GM18868 (cell line): ENCODE measurements at regions not wholly inside any gene's neighbourhood (a gene's known extent, or its start where the extent isn't known, plus 50 kb on each side); places are given as distances from the start of the nearest gene placed in this dataset.

Experiments used
- ATAC-seq: cut with Tn5 transposase; IDR thresholded peaks from one replicate; pipeline ENCODE4 v1.9.1; 2021; ENCODE audit warnings: mild to moderate bottlenecking, moderate library complexity; ENCODE audit not compliant: unreplicated experiment

DNA sequence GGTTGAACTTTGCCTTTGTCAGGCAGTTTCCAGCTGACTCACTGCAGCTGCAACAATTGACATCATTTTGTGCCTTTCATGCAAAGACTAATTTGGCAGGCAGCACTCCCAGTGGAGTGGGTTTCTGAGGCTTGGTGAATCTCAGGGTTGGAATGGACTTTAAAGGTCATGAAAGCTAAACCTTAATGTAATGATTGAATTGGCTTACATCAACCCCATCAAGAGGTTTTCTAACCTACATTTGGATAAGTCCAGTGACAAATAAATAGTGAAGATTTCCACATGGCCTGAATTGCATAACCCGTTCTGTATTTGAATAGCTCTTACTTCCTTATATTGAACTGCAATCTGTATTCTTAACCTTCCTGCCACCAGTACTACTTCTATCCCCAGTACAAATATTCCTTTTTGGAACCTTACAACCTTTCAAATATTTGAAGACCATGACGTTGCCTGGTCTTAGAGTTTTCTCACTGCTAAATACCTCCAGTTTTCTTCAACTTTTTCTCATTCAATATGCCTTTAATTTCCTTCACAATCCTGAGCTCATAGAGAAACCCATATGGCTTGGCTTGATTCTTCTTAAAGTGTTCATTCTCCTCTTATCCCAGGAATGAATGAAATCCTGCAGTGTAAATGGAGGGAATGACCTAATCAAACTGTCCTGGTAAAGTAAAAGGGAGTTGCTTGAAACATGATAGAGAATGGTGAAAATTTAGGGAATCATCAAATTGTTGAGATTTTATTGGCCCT lies 168.1 kb upstream of the NOVA1 start:
- no peak for ATAC-seq

DNA sequence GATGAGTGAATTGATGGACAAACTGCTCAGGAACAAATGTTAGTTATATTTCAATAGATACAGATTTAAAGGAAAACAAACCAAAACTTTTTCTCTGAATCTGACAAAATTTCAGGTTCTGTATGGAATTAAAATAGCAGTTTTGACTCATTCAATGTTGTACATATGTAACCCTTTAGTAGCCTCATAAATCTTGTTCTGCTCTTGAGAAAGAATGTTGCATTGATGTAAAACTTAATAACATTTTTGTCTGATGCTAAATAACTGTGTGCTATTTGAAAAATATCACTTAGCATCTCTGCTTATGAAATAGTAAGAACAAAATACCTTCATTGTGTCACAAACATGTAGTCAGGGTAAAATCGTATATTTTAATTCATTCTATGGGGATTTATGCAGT lies 168.9 kb upstream of the NOVA1 start:
- ATAC-seq, result no peak

DNA sequence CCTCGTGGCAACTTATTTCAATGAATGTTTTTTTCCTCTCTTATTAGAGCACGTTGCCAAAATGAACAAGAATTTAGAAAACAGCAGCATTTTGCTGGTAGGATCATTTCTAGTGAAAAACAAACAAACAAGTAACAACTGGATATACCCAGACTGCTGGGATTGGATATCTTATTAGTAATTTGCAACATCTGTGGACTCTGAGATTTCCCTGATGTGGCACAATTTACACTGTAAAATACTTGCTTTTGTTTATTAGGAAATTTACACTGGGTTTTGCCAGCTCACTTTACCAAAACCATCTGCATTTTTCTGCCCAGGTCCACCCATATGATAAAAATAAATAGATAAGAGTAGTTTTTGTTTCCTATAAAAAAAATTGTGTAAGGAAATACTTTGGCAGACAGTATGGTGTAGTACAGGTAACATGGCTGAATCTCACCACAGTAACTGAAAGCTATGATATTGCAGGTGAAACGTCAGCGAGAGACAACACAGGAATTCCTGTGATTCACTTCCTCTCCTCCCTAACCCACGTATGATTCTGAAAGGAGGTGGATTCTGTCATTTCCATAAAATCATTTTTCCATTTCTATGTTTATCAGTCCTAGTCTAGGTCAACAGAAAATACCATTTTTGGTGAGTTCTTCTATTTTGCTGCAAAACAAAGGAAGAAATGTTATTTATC lies 176.2 kb upstream of the NOVA1 start:
- no peak for ATAC-seq

DNA sequence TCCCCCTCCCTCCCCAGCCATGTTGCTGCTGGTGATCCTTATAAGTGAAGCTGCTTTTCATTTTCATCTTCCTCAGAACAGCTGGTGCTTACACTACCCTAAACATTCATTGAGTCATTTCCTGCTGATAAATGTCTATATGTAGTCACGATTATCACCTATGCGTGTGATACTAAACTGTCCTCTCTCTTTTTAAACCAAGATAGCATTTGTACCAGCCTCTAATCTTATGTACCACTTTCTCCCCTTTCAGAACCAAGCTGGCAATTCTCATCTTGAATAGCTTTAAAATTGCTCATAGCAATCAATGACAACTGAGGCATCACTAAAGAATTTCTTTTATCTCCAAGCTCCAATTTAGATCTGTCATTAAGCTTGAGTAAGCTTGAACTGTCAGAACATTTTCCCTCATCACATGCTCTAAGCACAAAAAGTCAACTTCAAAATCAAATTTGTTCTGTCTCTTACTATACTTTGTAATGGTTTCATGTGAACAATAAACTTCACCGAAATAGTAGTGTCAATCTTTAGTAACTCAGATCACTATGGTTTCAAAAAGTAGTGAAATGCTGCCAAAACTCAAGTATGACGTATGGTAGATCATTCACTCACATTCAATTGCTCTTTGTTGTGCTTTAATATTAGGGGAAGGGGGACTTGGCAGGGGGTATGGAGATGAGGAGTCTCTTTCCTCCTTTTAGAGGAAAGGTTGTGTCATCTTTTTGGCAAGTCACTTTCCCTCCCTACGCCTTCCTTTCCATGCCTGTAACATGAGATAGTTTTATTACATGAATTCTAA lies 178.1 kb upstream of the NOVA1 start:
- no peak for ATAC-seq

DNA sequence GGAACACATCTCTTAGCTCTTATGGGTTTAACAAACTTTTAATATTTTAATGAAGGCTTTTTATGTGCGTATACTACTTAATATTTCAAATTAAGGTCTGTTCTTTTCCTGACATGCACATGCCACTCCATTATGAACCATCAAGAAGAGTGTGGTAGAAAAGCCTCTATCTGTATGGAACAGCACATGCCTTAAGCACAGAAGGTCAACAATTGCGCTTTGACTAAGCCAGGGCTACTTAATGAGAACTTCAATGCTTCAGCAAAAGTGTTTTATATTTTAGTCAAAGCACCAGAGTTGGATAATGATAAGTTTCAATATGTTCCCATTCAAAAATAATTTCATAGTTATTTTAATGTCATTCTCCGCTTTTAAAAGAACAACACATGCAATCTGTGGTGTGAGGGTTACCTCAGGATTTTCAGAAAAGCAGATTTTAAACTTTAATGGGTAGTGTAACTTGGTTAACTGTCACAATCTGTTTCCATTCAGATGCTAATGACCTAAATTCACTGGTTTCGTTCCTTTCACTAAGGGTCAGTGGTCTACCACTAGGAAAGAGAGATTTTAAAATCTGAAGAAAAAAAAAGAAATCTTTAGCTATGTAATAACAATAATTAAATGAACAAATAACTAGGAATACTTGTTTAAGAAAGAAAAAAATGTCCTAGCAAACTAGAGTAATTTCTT lies 193.4 kb upstream of the NOVA1 start:
- no peak for ATAC-seq

DNA sequence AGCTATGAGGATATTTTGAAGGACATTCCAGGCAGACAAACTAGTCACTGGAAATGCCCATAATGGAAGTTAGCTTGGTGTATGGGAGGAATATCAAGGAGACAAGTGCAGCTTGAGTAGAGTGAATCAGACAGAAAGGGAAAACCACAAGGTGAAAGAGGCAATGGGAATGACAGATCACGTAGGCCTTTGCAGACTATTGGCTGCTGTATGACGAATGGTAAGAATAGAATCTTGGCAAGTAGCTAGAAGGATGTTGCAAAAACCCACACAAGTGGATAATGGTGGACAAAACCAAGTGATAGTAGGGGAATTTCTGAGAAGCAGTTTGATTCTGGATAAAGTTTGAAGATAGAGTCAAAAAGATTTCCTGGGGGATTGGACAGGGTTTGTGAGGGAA lies 196.9 kb upstream of the NOVA1 start:
- ATAC-seq, result no peak

DNA sequence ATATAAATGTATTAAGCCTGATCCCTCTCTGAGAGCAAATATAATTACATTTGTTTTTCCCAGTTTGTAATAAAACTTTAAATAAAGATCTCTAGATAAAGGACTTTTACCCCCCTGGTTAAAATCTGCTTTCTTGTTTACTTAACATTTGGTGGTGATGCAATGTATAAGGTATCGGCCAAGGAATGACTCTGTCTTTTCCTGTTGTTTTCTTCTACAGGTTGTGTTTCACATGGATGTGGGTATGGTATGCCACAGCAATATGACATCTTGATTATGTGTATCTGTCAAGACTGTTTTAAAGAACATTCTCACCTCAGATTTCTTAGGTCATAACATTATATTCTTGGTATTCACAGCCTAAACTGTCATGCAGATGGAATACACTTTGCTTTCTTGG lies 210.6 kb upstream of the NOVA1 start:
- no peak for ATAC-seq

DNA sequence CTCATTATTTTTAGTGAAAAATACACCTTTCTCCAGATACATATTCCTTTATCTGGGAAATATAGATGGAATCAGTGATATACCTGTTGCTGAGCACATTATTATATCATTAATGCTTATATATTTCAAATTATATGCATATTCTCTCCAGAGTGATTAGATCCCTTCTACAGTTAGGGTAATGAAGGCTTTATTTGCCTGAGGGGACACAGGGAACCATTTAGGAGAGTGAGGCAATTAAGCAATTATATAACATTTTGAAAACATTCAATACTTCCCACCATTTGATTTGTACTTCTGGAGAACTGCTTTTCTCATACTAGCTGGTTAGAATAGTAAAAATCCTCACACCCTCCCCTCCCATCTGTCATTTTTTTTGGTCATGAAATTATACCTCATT lies 212.8 kb upstream of the NOVA1 start:
- ATAC-seq, result no peak

DNA sequence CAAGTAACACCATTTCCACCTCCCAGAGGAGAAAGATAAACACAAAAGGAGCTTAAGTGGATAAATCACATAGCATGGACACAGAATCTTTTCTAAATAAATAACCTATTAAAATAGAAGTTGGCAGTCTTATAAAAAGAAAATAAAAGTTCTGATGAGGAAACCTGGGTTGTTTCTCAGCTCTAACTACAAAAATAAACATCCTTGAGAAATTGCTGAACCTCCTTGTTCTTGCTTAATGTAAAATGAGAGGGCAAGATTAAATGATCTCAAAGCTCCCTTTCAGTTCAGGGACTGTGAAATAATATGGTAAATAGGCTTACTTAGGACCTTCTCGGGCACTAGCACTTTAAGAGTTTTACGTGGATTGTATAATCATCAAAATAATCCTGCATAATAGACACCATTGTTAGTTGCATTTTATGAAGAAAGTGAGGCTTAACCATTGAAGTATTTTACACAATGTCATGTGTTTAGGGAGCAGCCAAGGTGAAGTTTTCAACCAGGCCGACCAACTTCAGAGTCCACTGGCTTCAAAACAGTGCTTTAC lies 214.0 kb upstream of the NOVA1 start:
- ATAC-seq, result no peak

DNA sequence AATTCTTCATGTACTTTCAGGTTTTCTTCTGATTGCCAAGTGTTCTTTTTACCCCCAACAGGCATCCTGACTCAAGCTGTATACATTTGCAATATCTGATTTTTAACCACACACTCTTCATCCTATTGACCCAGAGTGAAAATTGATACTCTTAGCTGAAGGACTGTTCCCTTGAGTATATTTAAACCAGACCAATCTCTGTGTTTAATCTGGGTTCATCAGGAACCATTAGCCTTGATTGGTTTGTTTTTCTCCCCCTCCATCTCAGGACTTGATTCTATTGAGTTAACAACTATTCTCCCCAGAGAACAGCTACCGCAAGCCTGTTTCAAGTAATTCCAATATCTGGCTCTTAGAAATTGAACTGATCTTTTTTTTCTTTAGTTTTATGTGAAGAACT lies 222.3 kb upstream of the NOVA1 start:
- ATAC-seq, result no peak

DNA sequence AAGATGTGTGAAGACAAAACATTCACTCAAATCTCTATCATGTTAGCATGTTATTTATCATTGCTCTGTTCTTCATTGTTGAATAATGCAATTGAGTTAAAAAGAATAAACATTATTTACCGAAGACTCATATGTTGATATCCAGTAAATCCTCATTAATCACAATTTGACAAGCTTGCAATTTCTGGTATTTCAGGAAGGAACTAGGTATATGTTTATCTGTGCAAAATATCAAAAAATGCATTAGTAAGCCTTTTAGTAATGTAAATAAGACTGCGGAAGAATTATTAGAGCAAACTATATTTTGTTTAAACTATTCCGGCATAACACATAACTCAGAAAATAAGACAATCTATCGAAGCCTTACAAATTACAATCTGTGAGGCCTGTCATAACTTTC lies 222.7 kb upstream of the NOVA1 start:
- ATAC-seq, result no peak

DNA sequence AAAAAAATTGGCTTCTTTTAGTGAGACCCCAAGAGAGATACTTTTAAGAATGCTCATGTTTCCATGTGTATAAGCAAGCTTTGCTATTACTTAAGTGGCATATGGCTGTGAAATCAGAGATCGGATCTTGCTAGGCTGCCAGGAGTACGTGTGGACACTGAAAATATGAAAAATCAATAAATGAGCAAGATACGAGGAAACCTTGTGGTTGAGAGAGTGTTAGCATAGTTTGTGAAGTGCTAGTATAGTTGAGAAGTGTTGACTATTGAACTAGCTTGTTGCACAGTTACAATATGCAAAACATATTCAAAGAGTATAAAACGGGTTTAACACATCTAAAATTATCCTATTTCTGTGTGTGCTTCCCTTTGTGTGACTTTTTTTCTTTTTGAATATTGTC lies 230.9 kb upstream of the NOVA1 start:
- ATAC-seq, result no peak

DNA sequence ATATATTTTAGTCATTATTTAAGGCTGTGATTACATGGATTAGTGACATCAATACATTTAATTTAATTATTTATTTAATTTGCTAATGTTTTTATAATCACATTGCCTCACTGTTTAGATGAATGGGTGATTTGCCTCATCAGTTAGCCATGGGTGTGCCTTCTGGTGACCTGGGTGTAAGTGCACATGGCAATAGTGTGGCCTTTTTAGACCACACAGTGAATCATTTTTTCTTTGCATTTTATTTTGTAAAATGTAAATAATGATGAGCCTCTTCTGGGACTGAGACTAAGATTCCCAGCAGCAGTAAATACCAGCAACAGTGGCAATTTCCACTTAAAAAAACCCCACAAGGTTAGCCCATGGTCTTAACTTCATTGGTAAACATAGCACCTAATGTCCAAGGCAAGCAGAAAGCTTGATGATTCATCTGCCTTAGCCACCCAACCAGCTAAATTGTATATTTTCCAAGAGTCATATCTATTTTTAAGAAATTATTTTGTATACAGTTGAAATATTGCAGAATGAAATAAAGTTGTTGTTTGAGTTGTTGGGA lies 235.9 kb upstream of the NOVA1 start:
- ATAC-seq, result no peak

DNA sequence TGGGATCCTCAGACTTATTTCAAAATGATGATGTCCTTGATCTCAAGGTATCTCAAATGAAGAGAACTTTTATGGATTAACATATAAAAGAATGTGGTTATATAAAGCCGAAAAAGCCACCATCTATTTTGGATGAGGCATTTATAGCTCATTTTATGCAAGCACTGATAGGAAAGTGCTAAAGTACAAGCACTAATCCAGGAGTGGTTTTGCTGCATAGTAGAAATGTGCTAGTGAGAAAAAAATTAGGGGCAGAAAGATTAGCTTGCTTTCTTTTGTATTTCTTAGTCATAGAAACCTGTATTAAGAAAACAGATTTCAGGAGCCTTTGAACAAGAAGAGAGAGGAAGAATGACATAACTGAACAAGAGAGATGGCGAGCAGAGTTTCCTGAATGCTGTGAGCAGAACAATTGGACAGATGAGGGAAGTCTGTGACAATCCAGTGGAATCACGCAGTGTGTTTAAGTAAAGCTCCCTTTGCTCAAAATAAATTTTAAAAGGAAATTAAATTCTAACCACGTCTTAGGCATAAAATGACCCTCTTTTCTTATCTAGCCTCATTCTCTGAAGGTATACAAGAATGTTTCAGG lies 238.2 kb upstream of the NOVA1 start:
- no peak for ATAC-seq

DNA sequence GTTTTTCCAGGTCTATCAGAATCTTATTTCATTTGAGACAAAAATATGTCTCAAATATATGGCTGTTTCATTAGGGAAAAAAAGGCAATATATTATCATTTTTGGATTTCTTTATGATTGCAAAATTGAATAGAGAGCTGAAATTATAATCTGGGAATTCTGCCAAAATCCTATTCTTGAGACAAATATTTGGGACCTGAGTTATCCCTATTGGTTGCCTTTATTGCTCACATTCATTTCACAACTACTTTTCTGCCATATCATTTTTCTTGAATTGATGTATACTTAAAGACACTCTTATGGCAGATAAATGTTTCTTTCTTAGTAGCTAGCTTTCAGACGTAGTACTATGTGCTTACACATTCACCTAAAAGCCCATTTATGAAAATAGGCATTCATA lies 241.6 kb upstream of the NOVA1 start:
- ATAC-seq, result no peak

DNA sequence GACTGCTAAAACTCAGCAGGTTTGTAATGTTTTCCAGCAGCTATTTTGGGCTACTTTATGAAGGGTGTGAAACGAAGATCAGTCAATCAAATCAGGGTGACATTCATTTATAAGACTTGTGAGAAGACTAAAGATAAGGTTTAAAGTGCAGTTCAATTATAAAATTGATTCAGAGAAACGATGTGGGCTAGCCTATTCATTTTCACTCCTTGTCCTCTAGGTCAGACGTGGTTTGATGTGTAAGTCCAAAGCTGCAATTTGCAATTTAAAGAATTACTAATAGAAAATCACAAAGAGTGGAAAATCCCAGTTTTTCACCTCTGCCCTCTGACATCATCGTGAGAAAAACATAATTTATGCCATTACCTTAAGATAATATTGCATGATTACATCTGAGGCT lies 243.5 kb upstream of the NOVA1 start:
- no peak for ATAC-seq

DNA sequence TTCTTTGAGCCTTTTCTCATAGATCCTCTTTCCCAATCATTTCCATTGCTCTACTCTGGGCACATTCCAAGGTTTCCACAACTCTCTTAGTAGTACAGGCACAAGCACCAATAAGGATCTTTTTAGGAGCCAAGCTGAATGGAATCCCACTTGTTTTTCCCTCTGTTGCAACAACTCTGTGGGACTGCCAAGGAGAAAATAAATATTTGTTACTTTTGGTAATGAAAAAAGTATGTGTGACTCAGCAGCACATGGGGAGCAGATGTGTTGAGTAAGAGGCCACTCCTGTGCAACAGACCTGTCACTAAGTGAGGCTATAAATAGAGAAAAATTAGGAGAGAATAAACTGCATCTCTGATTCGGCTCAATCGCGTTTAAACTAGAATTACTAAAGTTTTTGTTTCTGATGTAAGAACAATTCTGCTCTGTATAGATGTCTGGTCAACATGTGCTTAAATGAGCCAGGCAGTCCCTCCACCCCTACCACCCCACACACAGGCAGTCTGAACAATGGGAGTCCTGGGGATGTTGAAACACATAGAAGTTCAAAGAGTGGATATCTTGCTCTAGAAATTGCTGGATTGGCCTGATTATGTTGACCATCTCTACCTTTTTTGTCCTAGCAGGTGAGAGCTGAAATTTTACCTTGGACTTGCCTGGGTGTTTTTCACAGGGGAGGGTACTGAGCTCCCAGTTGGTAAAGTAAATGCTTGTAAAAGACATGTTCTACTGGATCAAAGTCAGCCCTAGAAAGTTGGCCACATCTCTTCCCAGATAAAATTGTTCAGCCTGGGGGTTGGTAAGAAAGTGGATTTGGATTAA lies 244.3 kb upstream of the NOVA1 start:
- ATAC-seq, result no peak

DNA sequence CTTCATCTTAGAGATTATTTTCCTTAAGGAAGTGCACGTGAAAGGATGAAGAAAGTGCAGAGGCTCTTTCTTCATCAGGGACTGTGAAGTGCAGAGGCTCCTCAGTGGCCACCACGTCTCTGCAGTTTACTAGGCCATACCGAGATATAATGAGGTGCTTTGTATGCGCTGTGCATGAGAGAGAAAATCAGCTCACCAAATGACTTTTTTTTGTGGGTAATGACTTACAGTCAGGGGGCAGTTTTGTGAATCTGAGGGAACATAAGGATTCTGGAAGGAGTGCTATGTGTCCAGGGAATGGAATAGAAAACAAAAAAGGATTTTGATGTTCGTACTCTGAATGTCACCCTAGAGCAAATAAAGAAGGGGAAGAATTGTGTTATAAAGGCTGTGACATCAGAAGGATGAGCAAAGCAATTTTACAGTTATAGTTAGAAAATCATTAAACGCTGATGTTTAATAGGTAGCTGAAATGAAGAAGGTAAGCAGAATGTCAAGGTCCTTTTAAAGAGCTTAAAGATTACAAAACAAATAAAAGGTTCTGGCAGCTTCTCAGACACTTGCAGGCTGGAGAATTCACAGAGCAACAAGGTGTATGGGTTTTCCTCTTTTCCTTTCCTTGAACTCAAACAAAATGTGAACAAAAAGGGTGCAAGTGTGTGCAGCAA lies 247.5 kb upstream of the NOVA1 start:
- no peak for ATAC-seq

DNA sequence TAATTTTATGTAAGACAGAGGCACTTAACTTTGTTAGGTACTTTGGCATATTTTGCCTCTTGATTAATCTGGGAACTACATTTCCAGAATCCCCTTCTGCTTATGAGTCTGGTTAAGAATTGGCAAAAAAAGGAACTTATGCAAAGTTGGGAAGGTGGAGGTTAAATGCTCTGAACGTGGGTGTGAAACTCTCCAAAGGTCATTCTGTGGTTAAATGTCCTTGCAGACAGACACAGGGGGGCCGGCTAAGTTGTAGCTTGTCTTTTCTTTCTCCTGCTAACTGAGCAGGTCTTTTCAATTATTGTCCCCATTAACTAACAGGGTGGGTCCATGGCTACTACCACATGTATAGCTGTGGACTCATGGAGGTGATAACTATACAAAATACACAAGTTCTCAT lies 248.6 kb upstream of the NOVA1 start:
- ATAC-seq, result no peak
